ENCODE measurements at regions not wholly inside any gene's neighbourhood (a gene's known extent, or its start where the extent isn't known, plus 50 kb on each side); places are given as distances from the start of the nearest gene placed in this dataset.

GRCh38 chr4:104064646-104065577 is 345.1 kb upstream of the TACR3 start:
- peak; percentile 25 for DNase-seq
- Histone ChIP-seq H3F3A (replicated peaks; ENCODE audit: insufficient read depth) (no peaks in the 10 kb centered on the region), H3K27ac (ENCODE audit: low read depth in 2 of 2, low read length in 1 of 2) (no peak overlapping the region), H3K4me2 (no peak overlapping the region), H4K20me1 (ENCODE audit: insufficient read depth) (no peaks in the 10 kb centered on the region), H3K9me2 (no peaks in the 10 kb centered on the region), H3K4me3 (ENCODE audit: low read depth in 2 of 2, low read length in 1 of 2) (no peak overlapping the region), H3K79me2 (ENCODE audit: insufficient read depth) (no peaks in the 10 kb centered on the region), H3K4me1 (ENCODE audit: control insufficient read depth in 1 of 2, insufficient read depth in 2 of 2, low read depth in 1 of 2, low read length in 1 of 2) (no peaks in the 10 kb centered on the region; a peak in 1 of 4 replicates), H2AFZ (ENCODE audit: low read depth) (no peak overlapping the region), H3K36me3 (replicated peaks in 1 of 2; ENCODE audit: control insufficient read depth in 1 of 2, insufficient read depth in 2 of 2, low read length in 1 of 2) (no peaks in the 10 kb centered on the region), H3K27me3 (ENCODE audit: insufficient read depth) (no peaks in the 10 kb centered on the region), H3K9ac (no peak overlapping the region), H3K9me3 (no peaks in the 10 kb centered on the region)
- ChIA-PET CTCF (interaction anchor here (0.5 to 3.6 kb wide), 9 partner anchors 10 to 1011 kb away, joined by 3 to 33 read pairs (median 3); no protein-coding TSS in a partner anchor), POLR2A (no interaction called here)
- TF ChIP-seq MEF2A (IDR thresholded peaks at IDR 0.05; ENCODE audit: borderline replicate concordance, low read depth) (no peak), EZH2phosphoT487 (IDR thresholded peaks at IDR 0.05; ENCODE audit: borderline replicate concordance, low read depth) (no peak), RFX5 (IDR thresholded peaks at IDR 0.05; ENCODE audit: low read length) (no peak), CHD2 (IDR thresholded peaks at IDR 0.05; ENCODE audit: low read length, partially characterized antibody) (no peak), USF2 (IDR thresholded peaks at IDR 0.05; ENCODE audit: borderline replicate concordance, low read depth, low read length) (no peak), ELF1 (IDR thresholded peaks at IDR 0.05) (no peak), IRF3 (IDR thresholded peaks at IDR 0.05; ENCODE audit: low read depth, low read length) (no peak), RCOR1 (IDR thresholded peaks at IDR 0.05; ENCODE audit: low read length) (no peak), GATA2 (CRISPR knock-in tag; IDR thresholded peaks at IDR 0.05) (no peak), MXI1 (IDR thresholded peaks at IDR 0.05; ENCODE audit: low read depth, low read length) (no peak), RXRA (IDR thresholded peaks at IDR 0.05; ENCODE audit: borderline replicate concordance, low read depth) (no peak), CTCF (IDR thresholded peaks at IDR 0.05) (peak; percentile 78), NRF1 (IDR thresholded peaks at IDR 0.05; ENCODE audit: low read depth, low read length) (no peak), RAD21 (IDR thresholded peaks at IDR 0.05; ENCODE audit: low read length) (peak; percentile 73), GABPA (IDR thresholded peaks at IDR 0.05; ENCODE audit: low read depth) (no peak), SMC3 (IDR thresholded peaks at IDR 0.05; ENCODE audit: low read depth, low read length) (peak; percentile 71), USF1 (IDR thresholded peaks at IDR 0.05; ENCODE audit: borderline replicate concordance, low read depth) (no peak), PBX3 (IDR thresholded peaks at IDR 0.05) (no peak), EP300 (IDR thresholded peaks at IDR 0.05; ENCODE audit: borderline replicate concordance in 1 of 2, low read depth in 1 of 2, low read length in 1 of 2) (no peak), FOXJ3 (CRISPR knock-in tag; IDR thresholded peaks at IDR 0.05) (no peak), POLR2AphosphoS5 (IDR thresholded peaks at IDR 0.05; ENCODE audit: low read depth, low read length) (no peak), ZBTB33 (IDR thresholded peaks at IDR 0.05; ENCODE audit: borderline replicate concordance, low read depth) (no peak)
- under 1% methylated on average over 8 of the region's 8 CpGs for WGBS (ENCODE audit: low lambda C conversion rate)

Data from SK-N-SH (cell line).